ENCODE measurements at regions not wholly inside any gene's neighbourhood (a gene's known extent, or its start where the extent isn't known, plus 50 kb on each side); places are given as distances from the start of the nearest gene placed in this dataset.

DNA sequence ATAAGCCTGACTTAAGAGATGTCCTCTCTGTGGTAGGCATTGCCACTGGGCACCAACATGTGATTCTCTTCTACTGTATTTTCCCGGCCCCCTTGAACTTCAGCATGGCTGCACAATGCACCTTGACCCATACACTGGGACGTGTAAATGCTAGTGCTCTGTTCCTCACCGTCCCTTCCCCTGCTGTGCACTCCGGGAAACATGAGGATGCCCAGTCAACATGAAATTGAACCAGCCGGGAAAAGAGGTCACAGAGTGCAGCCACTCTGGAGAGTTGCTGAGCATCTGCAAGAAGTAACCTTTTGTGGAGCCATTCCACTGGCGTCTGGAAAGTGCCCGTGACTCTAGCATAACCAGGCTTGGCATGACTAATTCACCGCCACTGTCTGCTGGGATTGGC is 646.7 kb downstream of the NPHP4 start:
- TF ChIP-seq, protein P1, sequence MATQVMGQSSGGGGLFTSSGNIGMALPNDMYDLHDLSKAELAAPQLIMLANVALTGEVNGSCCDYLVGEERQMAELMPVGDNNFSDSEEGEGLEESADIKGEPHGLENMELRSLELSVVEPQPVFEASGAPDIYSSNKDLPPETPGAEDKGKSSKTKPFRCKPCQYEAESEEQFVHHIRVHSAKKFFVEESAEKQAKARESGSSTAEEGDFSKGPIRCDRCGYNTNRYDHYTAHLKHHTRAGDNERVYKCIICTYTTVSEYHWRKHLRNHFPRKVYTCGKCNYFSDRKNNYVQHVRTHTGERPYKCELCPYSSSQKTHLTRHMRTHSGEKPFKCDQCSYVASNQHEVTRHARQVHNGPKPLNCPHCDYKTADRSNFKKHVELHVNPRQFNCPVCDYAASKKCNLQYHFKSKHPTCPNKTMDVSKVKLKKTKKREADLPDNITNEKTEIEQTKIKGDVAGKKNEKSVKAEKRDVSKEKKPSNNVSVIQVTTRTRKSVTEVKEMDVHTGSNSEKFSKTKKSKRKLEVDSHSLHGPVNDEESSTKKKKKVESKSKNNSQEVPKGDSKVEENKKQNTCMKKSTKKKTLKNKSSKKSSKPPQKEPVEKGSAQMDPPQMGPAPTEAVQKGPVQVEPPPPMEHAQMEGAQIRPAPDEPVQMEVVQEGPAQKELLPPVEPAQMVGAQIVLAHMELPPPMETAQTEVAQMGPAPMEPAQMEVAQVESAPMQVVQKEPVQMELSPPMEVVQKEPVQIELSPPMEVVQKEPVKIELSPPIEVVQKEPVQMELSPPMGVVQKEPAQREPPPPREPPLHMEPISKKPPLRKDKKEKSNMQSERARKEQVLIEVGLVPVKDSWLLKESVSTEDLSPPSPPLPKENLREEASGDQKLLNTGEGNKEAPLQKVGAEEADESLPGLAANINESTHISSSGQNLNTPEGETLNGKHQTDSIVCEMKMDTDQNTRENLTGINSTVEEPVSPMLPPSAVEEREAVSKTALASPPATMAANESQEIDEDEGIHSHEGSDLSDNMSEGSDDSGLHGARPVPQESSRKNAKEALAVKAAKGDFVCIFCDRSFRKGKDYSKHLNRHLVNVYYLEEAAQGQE (IDR thresholded peaks at IDR 0.05; ENCODE audit: insufficient read depth in 1 of 2, low read depth in 2 of 2, low read length in 2 of 2): no peak
- TF ChIP-seq TAF1 (IDR thresholded peaks at IDR 0.05; ENCODE audit: borderline replicate concordance, insufficient read depth, low read length): no peak
- no peak for TF ChIP-seq FOXP2 (optimal IDR thresholded peaks at IDR 0.05; ENCODE audit: borderline replicate concordance, extremely low read depth, extremely low read length, insufficient read depth)
- no peak for TF ChIP-seq SIN3A (IDR thresholded peaks at IDR 0.05; ENCODE audit: borderline replicate concordance, insufficient read depth, low read length)
- no peak for TF ChIP-seq POLR2AphosphoS5 (IDR thresholded peaks at IDR 0.05; ENCODE audit: low read depth, low read length)

DNA sequence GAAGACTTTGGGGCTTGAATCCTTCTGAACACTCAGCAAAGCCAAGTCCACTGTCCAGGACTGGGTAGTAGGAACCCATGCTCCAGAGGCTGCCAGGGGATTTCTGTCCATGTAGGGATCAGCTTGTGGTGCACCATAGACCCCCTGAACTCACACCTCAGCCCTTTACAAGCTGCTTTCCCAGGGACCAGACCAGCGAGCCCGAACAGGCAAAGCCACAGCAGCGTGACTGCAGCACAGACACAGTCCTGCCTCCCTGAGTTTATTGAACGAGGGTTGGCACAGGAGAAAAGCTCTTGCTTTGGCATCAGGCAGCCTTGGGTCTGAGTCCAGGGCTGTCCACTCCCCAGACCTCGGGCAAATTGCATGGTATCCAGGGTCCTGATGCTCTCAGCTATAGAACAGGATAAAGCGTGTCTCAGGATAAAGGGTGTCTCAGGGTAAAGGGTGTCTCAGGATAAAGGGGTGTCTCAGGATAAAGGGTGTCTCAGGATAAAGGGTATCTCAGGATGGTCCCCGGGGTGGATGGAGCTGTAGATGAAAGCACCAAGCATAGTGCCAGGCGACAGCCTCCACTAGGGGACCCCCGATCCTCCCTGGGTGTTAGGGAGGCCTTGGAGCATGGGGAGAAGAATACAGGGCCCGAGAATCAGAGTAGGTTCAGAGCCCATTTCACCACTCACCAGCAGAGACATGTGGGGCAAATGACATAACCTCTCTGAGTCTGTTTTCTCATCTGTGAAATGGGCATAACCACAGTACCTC is 648.8 kb downstream of the NPHP4 start:
- TF ChIP-seq POLR2AphosphoS5 (IDR thresholded peaks at IDR 0.05; ENCODE audit: low read depth, low read length) (no peak), SIN3A (IDR thresholded peaks at IDR 0.05; ENCODE audit: borderline replicate concordance, insufficient read depth, low read length) (no peak), FOXP2 (optimal IDR thresholded peaks at IDR 0.05; ENCODE audit: borderline replicate concordance, extremely low read depth, extremely low read length, insufficient read depth) (no peak)

DNA sequence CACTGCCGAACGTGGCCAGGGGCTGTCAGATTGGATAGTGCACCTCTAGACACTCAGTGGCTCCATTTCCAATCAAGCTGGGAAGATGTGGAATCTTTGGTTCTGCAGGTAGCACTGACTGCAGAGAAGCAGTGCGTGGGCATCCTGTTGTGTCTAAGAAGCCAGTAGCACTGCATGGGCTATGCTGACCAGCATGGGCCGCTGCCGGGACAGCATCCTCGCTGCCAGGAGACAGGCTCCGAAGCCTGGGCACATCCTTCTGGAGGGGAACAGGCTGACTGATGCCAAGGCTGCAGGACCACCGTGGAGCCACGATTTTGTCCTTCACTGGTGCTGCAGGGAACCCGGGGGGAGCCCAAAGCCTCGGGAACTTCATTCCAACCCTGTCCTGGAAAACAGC is 649.4 kb downstream of the NPHP4 start:
- no peak for TF ChIP-seq SIN3A (IDR thresholded peaks at IDR 0.05; ENCODE audit: borderline replicate concordance, insufficient read depth, low read length)
- TF ChIP-seq, protein P1 (IDR thresholded peaks at IDR 0.05; ENCODE audit: insufficient read depth in 1 of 2, low read depth in 2 of 2, low read length in 2 of 2): no peak
- no peak for TF ChIP-seq POLR2AphosphoS5 (IDR thresholded peaks at IDR 0.05; ENCODE audit: low read depth, low read length)
- no peak for TF ChIP-seq FOXP2 (optimal IDR thresholded peaks at IDR 0.05; ENCODE audit: borderline replicate concordance, extremely low read depth, extremely low read length, insufficient read depth)
- TF ChIP-seq TAF1 (IDR thresholded peaks at IDR 0.05; ENCODE audit: borderline replicate concordance, insufficient read depth, low read length): no peak

DNA sequence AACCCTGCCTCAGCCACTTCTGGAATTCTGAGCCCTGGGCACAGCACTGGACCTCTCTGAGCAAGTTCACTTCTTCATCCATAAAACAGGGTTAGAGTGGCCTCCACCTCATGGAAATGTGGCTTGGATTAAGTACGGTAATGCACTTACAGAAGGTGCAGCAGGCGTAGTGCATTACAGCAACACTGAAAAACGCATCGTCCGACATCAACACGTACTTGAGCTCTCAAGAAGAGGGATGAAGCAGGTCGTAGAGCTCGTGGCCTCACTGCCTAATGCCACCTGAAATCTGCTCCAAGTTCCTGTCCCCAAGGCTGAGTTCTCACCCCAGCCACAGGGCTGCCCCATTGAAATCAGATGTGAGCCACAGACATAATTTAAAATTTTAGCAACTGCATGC is 650.1 kb downstream of the NPHP4 start:
- no peak for TF ChIP-seq POLR2AphosphoS5 (IDR thresholded peaks at IDR 0.05; ENCODE audit: low read depth, low read length)
- TF ChIP-seq, protein P1 (IDR thresholded peaks at IDR 0.05; ENCODE audit: insufficient read depth in 1 of 2, low read depth in 2 of 2, low read length in 2 of 2): no peak
- no peak for TF ChIP-seq FOXP2 (optimal IDR thresholded peaks at IDR 0.05; ENCODE audit: borderline replicate concordance, extremely low read depth, extremely low read length, insufficient read depth)

DNA sequence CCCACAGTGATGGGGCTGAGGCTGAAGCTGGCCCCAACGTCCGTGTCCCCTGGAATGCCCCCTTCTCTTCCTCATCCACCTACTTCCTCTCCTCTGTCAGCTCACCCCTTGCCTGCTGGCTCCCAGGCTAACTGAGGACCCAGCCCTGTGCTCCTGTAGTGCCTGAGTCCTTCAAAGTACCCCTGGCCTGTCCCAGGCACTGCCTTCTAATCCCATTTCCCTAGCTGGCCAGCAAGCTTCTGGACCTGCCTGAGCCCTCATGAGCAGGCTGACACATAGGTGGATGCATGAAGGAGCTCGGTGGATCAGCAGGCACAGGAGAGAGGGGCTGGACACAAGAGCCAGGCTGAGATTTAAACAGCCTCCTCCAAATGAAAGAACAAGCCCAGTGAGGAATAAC is 650.8 kb downstream of the NPHP4 start:
- TF ChIP-seq, protein P1 (IDR thresholded peaks at IDR 0.05; ENCODE audit: insufficient read depth in 1 of 2, low read depth in 2 of 2, low read length in 2 of 2): no peak
- TF ChIP-seq SIN3A (IDR thresholded peaks at IDR 0.05; ENCODE audit: borderline replicate concordance, insufficient read depth, low read length) (no peak), TAF1 (IDR thresholded peaks at IDR 0.05; ENCODE audit: borderline replicate concordance, insufficient read depth, low read length) (no peak), FOXP2 (optimal IDR thresholded peaks at IDR 0.05; ENCODE audit: borderline replicate concordance, extremely low read depth, extremely low read length, insufficient read depth) (no peak), POLR2AphosphoS5 (IDR thresholded peaks at IDR 0.05; ENCODE audit: low read depth, low read length) (no peak)

All from PFSK-1 (cell line).